A549 (cell line): ENCODE measurements at regions not wholly inside any gene's neighbourhood (a gene's known extent, or its start where the extent isn't known, plus 50 kb on each side); places are given as distances from the start of the nearest gene placed in this dataset.

Experiments
- EP300 ChIP-seq, 2 experiments: fragments of >200 bp; sonication (Bioruptor Twin); formaldehyde crosslinking; IDR thresholded peaks; 2 replicates in 1 of 2; 3 replicates in 1 of 2; pipeline ENCODE4 v1.6.1; 2016 to 2017
- NFE2L2 ChIP-seq: fragments of 150-350 bp; conservative IDR thresholded peaks from 2 replicates; pipeline ENCODE4 v1.6.1; 2014; ENCODE audit warnings: low read length
- PHF8 ChIP-seq: fragments of 200-600 bp; sonication (generic); IDR thresholded peaks from 2 replicates; pipeline ENCODE4 v1.6.1; 2016; ENCODE audit warnings: low read depth, mild to moderate bottlenecking, antibody characterized with exemption, moderate library complexity, borderline replicate concordance
- RARB ChIP-seq: fragments of 250-450 bp; sonication (Bioruptor Pico); IDR thresholded peaks from 2 replicates; pipeline ENCODE4 v1.8.0; 2021; ENCODE audit warnings: mild to moderate bottlenecking, moderate library complexity
- SMC3 ChIP-seq: fragments of >200 bp; sonication (Bioruptor Twin); formaldehyde crosslinking; IDR thresholded peaks from 3 replicates; pipeline ENCODE4 v1.6.1; 2018; ENCODE audit warnings: inconsistent platforms

- TF ChIP-seq NFE2L2 (no peak), RARB (CRISPR knock-in tag) (no peak), SMC3 (no peak), EP300 (IDR thresholded peaks at IDR 0.05) (no peak), PHF8 (no peak)
Measured at GRCh38 chr12:93122569-93123091, 193.5 kb upstream of the EEA1 start.
